CD1c-positive myeloid dendritic cell (primary cell): ENCODE measurements at regions not wholly inside any gene's neighbourhood (a gene's known extent, or its start where the extent isn't known, plus 50 kb on each side); places are given as distances from the start of the nearest gene placed in this dataset.

ENCODE experiments used
- DNase-seq: peaks from one replicate; pipeline ENCODE4 v3.0.0-alpha.2; 2016; ENCODE audit errors: extremely low spot score

DNA sequence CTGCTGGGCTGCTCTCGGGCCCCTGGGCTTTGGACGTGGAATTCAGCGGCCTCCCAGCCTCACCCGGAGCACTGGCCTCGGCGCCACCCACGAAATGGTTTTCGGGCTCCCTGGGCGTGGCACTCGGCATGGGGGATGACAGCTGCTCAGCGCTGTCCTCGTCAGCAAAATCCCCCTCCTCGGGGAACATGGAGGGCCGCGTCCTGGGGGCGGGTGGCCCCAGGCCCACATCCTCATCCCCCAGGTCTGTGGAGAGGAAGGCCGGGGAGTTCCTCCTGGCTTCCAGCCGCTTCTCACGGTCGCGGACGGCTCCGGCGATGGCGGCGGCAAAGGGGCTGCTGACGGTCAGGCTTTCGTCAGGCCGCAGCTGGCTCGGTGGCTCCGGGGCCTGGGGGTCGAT lies 88.4 kb downstream of the CTTN start:
- DNase-seq = no peak

DNA sequence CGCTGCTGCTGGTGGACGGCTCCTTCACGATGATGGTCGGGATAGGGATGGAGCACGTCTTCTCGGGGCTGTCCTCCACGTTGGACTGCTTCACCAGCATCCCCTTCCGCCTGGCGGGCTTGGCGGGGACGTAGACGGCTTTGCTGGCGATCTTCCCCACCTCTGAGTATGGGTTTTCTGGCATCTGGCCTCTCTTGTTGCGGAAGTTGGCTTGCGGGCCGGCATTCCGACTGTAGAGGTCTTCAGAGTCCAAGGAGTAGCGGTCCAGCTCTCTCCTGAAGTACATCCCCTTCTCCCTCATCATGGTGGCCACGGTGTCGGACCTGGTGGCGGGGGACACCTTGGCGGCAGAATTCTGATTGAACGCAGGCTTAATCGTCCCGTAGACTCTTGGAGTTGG lies 88.8 kb downstream of the CTTN start:
- no peak for DNase-seq

DNA sequence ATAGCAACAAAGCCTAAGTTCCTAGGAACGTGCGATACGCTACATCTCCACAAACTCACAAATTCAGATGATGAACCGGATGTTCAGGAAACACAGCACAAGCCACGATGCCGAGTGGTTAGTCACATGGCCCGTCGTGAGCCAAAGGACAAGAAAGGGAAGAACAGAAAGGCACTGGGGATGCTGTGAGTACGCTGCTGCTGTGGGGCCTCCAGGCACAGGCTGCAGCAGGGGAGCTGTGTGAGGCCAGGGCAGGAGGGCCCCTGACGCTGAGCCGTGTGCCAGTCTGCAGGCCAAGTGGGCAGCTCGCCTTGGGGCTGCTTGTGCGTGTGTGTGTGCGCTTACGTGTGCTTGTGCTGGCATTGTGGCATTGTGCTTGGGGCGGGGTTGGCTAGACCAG lies 89.4 kb downstream of the CTTN start:
- no peak for DNase-seq

DNA sequence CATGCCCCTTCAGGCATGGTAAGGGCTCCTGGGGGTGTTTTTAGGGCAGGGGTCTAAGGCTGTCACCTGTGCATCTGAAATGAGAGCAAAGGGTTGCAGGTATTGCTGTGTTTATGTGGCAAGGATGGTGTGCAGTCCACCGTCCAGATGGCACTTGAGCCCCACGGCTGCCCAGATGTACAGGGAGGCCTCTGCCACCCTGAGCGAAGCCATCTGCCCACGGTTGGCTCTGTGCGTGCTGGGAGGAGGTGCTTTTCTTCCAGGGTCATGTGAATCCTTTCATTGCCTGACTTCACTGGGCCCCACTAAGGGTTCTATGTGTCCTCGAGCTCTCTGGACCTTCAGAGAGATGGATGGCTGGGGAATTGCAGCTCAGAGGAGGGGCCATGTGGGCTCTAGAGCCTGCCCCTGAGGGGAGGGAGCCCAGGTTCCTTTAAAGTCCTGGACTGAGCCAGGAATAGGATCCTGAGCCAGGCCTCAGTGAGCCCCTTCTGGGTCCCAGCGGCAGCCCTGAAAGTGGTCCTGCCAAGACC lies 89.9 kb downstream of the CTTN start:
- no peak for DNase-seq

DNA sequence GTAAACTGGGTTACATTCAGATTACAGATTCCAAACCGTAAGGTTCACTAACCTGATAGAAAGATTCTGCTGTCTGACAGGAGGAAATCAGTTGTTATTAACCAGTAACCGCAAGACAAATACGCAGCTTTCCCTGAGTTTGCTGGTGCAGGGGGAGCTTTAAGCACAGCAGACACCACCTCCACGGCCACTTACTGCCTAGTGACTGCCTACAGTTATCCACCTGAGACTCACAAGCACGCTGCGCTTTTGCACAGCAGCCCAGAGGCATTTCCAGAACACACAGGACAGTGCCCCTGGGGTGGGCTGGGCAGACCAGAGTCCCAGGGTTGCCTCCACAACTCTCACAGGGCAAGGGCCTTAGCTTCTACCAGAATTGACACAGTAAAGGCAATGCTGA lies 90.9 kb downstream of the CTTN start:
- DNase-seq = no peak

DNA sequence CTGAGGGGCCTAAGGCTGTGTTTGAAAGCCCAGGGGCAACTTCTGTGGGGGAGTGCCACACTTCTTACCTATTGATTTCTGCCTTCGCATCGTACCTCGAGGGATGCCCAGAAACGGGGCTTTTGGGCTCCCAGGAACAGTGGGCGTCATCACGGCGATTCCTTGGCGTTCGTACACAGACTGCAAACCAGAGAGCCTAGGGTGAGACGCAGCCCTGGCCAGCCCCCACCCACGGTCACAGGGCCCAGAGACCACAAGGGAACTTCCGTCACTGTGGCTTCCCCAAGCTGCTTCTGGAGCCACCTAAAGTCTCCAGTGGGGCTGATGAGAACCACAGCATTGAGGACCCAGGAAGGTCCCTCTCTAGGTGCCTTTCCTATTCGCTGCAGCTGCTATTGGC lies 91.9 kb downstream of the CTTN start:
- DNase-seq = no peak

DNA sequence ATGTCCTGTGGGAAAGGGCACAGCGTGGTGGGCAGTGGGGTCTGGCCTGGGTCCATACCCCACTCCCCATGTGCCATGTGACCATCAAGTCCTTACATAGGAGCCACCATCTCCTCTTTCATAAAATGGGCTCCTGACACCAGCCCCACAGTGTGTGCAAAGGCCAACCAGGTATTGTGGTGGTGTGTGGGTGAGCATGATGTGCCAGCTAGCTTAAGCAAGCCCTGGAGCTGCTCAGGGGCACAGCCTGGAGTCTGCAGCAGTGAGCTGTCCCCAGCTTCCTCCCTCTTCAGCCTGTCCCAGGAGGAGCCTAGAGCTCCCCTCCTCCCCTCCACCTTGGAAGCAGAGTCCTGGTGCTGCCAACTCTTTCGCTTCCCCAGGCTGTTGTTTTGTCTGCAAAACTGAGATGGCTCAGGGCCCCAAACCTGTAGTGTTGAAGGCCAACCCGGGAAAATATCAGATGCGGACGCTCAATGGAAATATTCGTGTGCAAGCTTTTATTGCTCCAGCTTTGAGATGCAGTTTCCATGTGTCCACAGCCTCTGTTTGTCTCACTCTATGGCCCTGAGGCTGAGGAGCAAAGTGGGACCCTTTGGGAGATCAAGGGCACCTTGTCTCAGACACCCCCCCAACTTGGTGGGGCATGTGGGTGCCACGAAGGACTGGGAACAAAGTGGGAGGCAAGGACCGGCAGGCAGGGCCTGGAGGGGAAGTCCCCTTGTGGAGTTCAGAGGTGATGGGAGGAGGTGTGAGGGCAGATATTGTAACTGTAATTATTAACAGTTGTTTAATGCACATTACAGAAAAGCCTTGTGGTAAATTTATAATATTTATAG lies 92.6 kb downstream of the CTTN start:
- no peak for DNase-seq

DNA sequence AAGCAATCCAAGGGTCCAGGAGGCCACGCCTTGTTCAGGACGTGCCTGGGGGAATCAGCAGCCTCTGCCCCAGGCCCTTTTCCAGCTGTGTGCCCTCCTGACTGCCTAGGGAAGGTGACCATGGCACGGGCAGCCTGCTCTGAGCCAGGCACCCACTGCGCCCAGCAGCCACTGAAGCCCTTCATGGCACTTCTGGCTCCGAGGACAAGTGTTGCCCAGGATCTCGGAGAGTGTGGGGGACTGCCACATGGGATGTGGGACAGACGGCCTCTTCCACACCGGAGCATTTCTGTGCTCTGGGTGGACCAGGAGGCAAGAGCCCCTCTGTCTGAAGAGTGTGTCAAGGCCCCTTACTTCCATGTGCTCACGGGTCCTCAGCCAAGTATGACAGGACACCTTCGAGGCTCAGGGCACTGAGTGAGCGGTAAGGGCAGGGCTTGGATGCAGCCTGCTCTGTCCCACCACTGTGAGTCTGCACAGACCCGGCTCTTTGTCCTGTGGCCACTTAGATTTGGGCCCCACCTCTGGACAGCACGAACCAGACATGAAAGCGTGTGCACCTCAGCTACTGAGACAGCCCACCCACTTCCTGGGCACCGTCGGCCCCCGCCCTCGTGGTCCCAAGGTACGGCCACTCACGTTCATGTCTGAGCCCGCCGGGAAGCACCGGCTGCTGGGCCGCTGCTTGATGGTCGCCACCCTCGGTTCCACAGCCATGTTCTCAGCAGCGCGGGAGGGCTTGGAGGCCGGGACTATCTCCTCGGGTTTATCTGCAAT lies 93.6 kb downstream of the CTTN start:
- DNase-seq = no peak

DNA sequence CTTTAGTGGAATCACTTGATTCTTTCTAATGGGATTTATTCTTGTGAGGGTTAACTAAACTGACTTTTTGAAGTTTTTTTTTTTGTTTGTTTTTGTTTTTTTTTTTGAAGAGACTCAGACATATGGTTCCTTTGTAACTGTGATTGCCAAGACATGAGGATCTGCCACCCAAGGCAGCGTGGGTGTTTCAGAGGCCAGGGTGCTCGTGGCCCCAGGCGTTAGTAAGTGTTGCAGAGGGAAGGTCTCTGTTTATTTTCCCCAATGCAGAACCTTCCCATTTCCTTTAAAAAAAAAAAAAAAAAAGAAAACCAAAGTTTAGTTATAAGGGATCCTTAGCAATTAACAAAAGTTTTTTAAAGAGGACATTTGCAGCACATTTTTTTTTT lies 94.8 kb downstream of the CTTN start:
- DNase-seq = no peak

DNA sequence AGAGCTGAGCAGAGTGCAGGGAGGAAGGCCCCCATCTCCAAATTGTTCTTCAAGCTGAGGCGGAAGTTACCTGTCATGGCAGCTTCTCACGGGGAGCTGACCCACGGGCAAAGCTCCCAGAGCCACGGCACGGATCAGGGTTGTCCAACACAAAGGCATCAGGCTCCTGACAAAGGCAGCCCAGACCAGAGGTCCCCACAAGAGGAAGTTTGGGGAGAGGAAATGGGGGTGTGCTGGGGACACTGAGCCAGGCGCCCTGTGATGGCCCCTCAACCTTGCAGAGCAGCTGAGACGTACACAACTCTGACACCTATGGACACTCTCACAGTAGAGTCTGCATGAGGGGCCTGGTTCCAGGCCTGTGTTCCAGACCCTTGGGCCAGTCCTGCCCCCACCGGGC lies 95.6 kb downstream of the CTTN start:
- no peak for DNase-seq

DNA sequence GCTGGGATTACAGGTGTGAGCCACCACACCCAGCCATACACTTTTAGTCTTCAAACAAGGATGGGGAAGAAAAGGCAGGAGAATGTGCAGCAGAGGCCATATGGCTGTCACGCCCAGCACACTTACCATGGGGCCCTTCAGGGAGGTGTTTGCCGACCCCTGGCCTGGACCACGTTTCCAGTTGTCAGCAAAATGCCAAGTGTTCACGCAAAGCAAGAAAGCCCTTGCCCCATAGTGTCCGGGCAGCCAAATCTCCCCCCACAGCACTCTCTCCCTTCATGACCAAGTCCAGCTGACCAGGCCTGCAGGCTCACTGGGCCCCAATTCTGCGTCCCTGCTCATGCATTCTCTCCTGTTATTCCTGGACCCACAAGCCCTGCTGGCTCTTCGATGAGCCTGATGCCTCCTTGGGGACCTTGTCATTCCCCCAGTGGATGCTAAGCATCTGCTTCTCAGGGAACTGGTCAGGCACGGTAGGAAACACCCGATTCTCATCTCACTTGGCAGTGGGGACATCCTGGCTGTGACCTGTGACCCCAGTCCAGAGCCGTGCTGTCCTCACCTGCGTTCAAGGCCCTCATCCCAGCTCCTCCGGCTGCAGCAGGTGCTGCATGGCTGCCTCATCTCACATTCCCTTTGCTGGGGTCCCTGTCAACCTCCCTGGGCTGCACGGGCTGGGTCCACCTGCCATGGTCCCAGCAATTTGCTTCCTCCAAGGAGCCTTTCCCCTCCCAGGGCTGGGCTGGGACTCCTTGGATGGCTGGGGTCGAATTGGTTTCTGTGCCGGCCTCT lies 96.4 kb downstream of the CTTN start:
- no peak for DNase-seq

DNA sequence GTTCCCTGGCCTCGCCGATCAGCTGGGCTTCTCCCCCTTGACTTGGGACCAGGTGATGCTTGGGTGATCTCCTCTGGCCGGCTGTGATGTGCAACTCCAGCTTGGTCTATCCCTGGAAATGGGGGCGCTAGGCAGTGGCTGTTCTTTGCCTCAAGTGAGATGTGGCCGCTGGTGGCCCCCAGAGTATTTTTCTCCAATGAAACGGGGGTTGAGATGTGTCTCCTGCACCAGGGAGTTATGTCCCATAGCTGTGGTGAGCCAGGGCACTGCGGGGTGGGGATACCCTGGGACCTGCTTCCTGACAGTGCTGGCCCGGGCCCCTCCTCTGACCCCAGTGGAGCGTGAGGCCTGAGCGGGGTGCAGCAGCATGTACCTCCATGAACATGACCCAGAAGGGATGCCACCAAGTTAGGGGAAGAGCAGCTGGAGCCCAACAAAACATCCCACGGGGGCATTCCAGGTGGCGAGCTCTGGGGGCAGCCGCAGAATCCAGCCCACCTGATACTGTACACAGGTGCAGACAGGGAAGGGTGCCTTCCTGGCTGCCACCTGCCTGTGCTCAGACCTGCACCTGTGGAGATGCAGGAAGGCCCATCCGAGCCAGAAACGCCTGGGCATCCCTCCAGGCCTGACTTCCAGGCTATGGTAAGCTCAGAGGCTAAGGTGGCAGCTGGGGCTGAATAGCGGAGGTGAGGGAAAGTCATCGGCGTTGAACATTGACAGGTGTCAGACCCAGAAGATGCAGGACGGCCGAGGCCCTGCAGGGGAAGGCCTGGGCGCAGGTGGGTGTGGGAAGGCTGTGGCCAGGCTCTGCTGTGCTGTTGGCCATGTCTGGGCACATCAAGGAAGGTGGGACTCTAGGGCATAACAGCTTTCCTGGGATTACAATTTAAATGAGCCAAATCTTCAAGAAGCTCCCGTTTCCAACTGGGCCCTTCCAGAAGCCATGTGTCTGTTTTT lies 97.3 kb downstream of the CTTN start:
- DNase-seq = no peak

DNA sequence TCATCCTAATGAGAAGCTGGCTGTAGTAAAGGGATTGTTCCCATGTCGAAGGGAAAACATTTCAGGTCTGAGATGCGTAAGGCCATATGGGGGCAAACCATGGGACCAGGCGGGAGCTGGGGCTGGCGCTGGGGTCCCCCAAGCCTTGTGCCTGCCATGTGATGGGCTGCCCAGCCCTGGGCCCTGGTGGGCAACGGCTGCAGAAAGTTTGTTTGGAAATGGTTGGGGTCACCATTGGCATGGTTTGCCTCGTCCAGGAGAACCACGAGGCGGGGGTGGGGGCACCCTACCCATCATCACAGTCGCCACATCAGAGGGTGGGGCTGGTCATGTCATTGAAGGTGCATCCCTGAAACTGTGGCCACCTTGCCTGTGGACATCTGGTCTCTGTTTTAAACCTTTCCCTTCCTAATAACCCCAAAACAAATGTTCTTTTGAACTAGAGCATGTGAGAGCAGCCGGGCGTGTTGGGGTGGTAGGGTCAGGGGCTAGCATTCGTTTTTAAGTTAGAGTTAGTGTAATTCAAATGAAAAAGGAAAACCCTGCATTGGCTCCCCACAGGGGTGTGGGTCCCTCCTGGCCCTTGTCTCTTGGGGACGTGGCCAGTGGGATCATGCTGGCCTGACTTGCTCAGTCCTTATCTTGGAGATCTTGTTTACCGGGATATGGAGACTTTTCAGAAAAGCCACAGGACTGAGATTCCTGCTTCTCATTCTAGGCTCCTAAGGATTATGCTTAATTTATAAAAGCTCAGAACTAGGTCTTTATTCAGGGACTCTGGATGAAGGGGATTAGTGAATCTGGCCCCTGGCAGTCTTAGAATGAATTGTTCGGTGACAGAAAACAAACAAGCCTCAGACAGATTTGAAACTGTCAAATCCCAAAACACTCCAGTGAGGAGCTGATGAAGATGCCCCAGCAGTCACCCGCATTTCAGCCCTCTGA lies 98.5 kb downstream of the CTTN start:
- DNase-seq = no peak

DNA sequence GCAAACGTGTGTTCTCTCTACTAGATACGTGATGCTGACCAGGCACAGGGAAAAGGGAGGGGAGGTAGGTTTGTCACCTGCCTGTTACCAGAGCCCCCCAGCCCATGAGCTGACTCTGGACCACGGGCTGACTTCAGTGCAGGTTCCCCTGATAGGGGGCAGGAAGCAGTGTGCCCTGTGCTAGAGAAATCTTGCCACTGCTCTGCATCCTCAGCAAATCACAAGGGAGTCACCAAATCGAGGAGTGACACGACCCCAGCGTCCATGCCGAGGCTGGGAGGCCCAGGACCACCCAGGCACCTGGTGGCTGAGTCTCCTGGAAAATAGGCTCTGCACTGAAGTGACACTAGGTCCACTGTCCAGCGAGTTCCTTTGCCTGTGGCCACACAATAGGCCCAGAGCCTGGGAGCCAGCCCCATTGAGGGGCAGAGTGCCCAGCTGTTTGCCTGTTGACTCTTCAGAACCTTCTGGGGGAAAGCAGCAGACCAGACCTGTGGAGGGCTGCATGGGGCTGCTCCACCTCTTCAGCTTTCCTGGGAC lies 99.3 kb downstream of the CTTN start:
- DNase-seq = no peak

DNA sequence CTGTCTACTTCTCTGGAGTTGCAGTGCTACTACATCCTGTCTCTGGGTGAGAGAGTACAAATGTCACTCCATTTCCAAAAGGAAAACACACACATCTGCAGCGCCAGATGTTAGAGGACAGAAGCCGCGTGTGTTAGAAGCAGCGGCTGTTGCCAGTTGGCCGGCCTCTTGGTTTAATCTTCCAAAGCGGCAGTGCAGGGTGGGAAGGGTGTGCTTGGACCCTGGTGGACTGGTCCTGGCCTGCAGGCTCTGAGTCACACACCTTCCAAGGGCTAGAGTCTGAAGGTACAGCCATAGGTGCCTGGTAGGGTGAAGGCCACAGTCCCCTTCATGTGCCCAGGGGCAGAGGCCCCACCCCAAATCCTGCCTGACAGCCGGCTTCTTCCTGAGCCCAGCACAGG lies 99.8 kb downstream of the CTTN start:
- DNase-seq = no peak

DNA sequence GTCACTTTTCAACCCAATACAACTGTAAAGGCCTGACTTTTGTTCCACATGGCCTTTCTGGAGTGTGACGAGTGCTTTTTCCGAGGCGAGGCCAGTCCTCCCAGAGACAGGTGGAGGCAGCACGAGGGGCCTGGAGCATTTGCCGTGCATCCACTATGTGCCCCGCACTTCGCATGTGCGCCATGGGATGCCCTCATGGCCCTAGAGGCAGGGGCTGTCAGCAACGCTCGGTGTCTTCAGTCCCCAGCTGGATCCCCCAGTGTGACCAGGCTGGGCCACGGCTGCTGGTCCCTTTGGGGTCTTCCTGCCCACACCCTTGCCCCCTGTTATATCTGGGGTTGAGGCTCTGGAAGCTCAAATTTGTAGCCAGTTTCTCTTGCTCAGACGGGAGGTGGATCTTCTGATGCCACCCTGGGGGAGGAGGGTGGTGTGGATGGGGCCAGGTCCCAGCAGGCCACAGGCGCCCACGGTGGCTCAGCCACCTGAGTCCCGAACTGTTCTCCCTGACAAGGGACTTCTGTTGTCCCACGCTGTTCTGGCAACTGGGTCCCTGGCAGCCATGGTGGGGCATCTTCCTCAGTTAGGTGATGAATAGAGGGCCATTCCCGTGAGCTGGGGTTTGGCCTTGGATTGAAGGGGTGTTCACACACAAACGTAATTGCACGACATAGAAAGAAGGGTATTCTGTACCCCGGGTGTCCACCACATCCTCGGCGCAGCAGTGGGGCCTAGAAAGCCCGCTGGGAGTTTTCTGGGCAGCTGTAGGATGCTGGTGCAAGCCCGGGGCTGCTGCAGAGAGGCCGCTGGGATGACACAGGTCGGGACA lies 100.9 kb downstream of the CTTN start:
- no peak for DNase-seq

DNA sequence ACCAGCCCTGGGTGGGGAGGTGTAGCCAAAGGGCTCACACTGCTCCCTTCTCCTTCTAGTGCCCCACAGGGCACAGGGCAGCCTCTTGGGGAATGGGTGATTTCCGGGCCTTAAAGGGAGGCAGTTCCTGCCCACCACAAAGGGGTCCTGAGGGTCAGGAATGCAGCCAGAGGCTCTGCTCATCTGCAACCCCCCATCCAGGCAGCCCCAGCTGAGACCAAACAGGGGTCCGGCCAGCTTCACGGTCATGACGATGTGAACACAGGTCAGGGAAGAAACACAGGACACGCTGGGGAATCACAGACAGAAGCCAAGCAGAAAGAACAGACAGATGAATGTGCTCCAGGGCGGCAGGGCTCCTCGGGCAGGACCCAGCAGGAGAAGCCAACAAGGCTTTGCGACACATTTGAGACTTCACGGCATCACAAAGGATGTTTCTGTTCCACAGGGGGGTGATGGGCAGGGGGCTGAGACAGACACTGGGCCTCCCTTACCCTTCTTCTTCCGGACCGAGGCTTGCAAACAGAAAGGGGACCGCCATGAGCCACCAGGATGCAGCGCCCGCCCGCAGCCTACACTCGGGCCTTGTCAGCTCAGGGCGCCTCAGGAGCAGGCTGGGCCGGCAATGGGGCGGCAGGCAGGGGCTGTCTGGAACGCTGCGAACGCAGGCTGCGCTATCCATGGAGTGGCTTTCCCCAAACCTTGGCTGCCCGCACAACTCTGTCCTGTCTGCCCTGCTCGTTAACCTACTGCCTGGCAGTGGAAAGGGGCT lies 101.9 kb downstream of the CTTN start:
- no peak for DNase-seq
